ENCODE measurements at regions not wholly inside any gene's neighbourhood (a gene's known extent, or its start where the extent isn't known, plus 50 kb on each side); places are given as distances from the start of the nearest gene placed in this dataset.

DNA sequence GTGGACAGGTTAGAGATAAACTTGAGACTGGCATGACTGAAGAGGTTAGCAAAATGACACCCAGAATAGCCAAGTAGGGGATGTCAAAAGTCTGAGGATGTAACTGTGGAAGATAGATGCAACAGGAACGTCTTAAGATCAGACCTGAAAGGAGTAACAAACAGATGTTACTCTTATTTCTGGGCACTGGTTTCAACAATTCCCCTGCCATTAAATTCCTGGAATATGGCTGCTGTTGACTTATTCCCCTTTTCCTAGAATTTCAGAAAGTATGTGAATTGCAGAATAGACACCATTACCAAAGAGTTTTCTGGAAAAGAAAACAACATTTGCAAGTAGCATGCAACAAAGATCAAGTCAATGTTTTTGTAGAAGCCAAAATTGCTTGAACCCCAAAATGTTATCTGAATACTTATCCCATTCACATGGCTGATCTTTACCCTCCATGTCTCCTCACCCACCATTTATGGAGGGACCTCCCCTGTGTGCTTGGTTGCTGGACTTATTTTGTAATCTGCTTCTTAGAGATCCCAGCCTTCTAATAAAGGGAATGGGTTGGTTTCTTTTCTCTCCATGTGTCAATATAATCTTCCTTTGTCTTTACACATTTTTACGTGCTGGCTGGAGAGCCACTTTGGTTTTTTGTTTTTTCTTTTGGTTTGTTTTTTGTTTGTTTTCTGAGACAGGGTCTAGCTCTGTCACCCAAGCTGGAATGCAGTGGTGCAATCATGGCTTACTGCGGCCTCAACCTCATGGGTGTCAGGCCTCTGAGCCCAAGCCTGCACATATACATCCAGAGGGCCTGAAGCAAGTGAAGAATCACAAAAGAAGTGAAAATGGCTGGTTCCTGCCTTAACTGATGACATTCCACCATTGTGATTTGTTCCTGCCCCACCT is 57.0 kb downstream of the BBS10 start:
- WGBS, 2 experiments (ENCODE audit: extremely low coverage in 2 of 2, insufficient read length in 1 of 2): no CpG with 5 or more reads among the region's 3 CpGs
- no peak overlapping the region for H3K4me3 ChIP-seq (ENCODE audit: insufficient read depth, low read depth, low read length)
- H2BK20ac ChIP-seq (ENCODE audit: low read depth, low read length): peak overlapping the region; percentile 67; the same call in 1 of the 2 replicates
- no peak overlapping the region for H2BK5ac ChIP-seq (ENCODE audit: low read depth, low read length, poor library complexity, severe bottlenecking)
- H4K8ac ChIP-seq (ENCODE audit: low read depth in 2 of 2, low read length in 2 of 2): no peak overlapping the region
- H2AK9ac ChIP-seq (replicated peaks; ENCODE audit: low read depth, low read length, poor library complexity): no peak overlapping the region
- peaks cover 2% of the 10 kb centered on the region; the same call in 1 of the 2 replicates for H3K9me1 ChIP-seq (ENCODE audit: insufficient read depth, low read length)
- ChIA-PET CTCF (interaction anchor here (0.6 to 1.6 kb wide), 2 partner anchors 17 to 1980 kb away, joined by 3 to 7 read pairs; no protein-coding TSS in a partner anchor), POLR2A (ENCODE audit: unreplicated experiment) (no interaction called here)
- no peak overlapping the region for H3K56ac ChIP-seq (ENCODE audit: extremely low read depth, insufficient read depth, low read length)
- H3K4me1 ChIP-seq (ENCODE audit: control insufficient read depth, insufficient read depth, low read length): peaks cover 1% of the 10 kb centered on the region; the same call in 1 of the 2 replicates
- in situ Hi-C loops (cut with MboI; ENCODE audit: low sequenced_read_pairs): no loop called here
- no peaks in the 10 kb centered on the region; the same call in 1 of the 2 replicates for H3K36me3 ChIP-seq (ENCODE audit: control insufficient read depth, insufficient read depth, low read length)
- H2AK5ac ChIP-seq (ENCODE audit: low read depth, low read length): no peak overlapping the region
- peak overlapping the region; percentile 52; the same call in 1 of the 2 replicates for H3K18ac ChIP-seq (ENCODE audit: low read depth, low read length)
- ATAC-seq (ENCODE audit: low read depth) (no peak), DNase-seq (no peak)
- no peaks in the 10 kb centered on the region for H3K9me3 ChIP-seq (ENCODE audit: control insufficient read depth, insufficient read depth, low read length)
- H3K27me3 ChIP-seq (ENCODE audit: control insufficient read depth, insufficient read depth, low read length): no peaks in the 10 kb centered on the region
- H2BK120ac ChIP-seq (ENCODE audit: low read depth, low read length): 0 out of 2 replicates have a peak overlapping the region, but pooled peaks have one; percentile 32
- H2AFZ ChIP-seq (replicated peaks; ENCODE audit: low read length, poor library complexity): no peak overlapping the region
- H3K27ac ChIP-seq (ENCODE audit: insufficient read depth, low read length): no peak overlapping the region
- H3K4ac ChIP-seq (ENCODE audit: low read depth, low read length): no peak overlapping the region
- peak overlapping the region; percentile 52; the same call in 1 of the 3 replicates for H2BK15ac ChIP-seq (ENCODE audit: low read depth, low read length)
- peaks cover 0 to 4% of the 10 kb centered on the region in 2 experiments; a peak in 2 of 4 replicates for H3K79me1 ChIP-seq (ENCODE audit: low read depth in 1 of 2, low read length in 2 of 2)
- H4K5ac ChIP-seq (ENCODE audit: low read depth, low read length): no peak overlapping the region
- dilution Hi-C loops (cut with HindIII; ENCODE audit: low sequenced_read_pairs, unreplicated experiment): no loop called here
- H3K23ac ChIP-seq (ENCODE audit: low read depth, low read length): 0 out of 2 replicates have a peak overlapping the region, but pooled peaks have one; percentile 16
- intact Hi-C loops (cut with micrococcal nuclease): no loop called here
- H3K14ac ChIP-seq (replicated peaks; ENCODE audit: low read depth, low read length): no peak overlapping the region
- H3K4me2 ChIP-seq (ENCODE audit: low read depth, low read length): no peak overlapping the region
- no peak overlapping the region for H3K9ac ChIP-seq (ENCODE audit: low read depth, low read length)
- BruUV-seq (replicated peaks): no TSS peak
- no peak overlapping the region for H4K91ac ChIP-seq (ENCODE audit: insufficient read depth, low read depth, low read length)
- no peaks in the 10 kb centered on the region for H4K20me1 ChIP-seq (ENCODE audit: insufficient read depth, low read length)
- TF ChIP-seq MAFK (IDR thresholded peaks at IDR 0.05; ENCODE audit: low read depth, low read length) (no peak), SMC3 (IDR thresholded peaks at IDR 0.05; ENCODE audit: low read depth, low read length) (no peak), NFE2L2 (IDR thresholded peaks at IDR 0.05; ENCODE audit: low read depth, low read length) (no peak), RAD21 (IDR thresholded peaks at IDR 0.05; ENCODE audit: low read length) (no peak), MAZ (IDR thresholded peaks at IDR 0.05; ENCODE audit: borderline replicate concordance, low read depth, low read length) (no peak), RCOR1 (IDR thresholded peaks at IDR 0.05; ENCODE audit: insufficient replicate concordance, low read length) (no peak), RFX5 (IDR thresholded peaks at IDR 0.05; ENCODE audit: low read depth, low read length) (no peak), CHD1 (IDR thresholded peaks at IDR 0.05; ENCODE audit: low read depth, low read length) (no peak), BHLHE40 (IDR thresholded peaks at IDR 0.05; ENCODE audit: low read depth, low read length) (no peak), POLR2A (IDR thresholded peaks at IDR 0.05; ENCODE audit: low read depth, low read length) (no peak), CEBPB (IDR thresholded peaks at IDR 0.05; ENCODE audit: low read depth, low read length) (no peak)
- TF ChIP-seq, protein P1, sequence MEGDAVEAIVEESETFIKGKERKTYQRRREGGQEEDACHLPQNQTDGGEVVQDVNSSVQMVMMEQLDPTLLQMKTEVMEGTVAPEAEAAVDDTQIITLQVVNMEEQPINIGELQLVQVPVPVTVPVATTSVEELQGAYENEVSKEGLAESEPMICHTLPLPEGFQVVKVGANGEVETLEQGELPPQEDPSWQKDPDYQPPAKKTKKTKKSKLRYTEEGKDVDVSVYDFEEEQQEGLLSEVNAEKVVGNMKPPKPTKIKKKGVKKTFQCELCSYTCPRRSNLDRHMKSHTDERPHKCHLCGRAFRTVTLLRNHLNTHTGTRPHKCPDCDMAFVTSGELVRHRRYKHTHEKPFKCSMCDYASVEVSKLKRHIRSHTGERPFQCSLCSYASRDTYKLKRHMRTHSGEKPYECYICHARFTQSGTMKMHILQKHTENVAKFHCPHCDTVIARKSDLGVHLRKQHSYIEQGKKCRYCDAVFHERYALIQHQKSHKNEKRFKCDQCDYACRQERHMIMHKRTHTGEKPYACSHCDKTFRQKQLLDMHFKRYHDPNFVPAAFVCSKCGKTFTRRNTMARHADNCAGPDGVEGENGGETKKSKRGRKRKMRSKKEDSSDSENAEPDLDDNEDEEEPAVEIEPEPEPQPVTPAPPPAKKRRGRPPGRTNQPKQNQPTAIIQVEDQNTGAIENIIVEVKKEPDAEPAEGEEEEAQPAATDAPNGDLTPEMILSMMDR (conservative IDR thresholded peaks at IDR 0.05; ENCODE audit: low read depth, low read length): no peak
- TF ChIP-seq, protein P2, sequence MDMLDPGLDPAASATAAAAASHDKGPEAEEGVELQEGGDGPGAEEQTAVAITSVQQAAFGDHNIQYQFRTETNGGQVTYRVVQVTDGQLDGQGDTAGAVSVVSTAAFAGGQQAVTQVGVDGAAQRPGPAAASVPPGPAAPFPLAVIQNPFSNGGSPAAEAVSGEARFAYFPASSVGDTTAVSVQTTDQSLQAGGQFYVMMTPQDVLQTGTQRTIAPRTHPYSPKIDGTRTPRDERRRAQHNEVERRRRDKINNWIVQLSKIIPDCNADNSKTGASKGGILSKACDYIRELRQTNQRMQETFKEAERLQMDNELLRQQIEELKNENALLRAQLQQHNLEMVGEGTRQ (IDR thresholded peaks at IDR 0.05; ENCODE audit: low read depth, low read length): no peak
- TF ChIP-seq, protein P3, sequence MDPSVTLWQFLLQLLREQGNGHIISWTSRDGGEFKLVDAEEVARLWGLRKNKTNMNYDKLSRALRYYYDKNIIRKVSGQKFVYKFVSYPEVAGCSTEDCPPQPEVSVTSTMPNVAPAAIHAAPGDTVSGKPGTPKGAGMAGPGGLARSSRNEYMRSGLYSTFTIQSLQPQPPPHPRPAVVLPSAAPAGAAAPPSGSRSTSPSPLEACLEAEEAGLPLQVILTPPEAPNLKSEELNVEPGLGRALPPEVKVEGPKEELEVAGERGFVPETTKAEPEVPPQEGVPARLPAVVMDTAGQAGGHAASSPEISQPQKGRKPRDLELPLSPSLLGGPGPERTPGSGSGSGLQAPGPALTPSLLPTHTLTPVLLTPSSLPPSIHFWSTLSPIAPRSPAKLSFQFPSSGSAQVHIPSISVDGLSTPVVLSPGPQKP (IDR thresholded peaks at IDR 0.05; ENCODE audit: borderline replicate concordance, low read depth, low read length): no peak
